NB4 (cell line): ENCODE measurements at regions not wholly inside any gene's neighbourhood (a gene's known extent, or its start where the extent isn't known, plus 50 kb on each side); places are given as distances from the start of the nearest gene placed in this dataset.

Source experiments
- MYC ChIP-seq: IDR thresholded peaks from 2 replicates; pipeline ENCODE4 v1.6.1; 2011; ENCODE audit warnings: low read depth, low read length
- POLR2A ChIP-seq: IDR thresholded peaks from 2 replicates; pipeline ENCODE4 v1.6.1; 2011; ENCODE audit warnings: mild to moderate bottlenecking; ENCODE audit not compliant: insufficient read length; ENCODE audit errors: extremely low read depth
- TF ChIP-seq, protein P1 (sequence below): IDR thresholded peaks from one replicate; pipeline ENCODE4 v1.5.1; 2012; ENCODE audit warnings: low read depth, low read length

DNA sequence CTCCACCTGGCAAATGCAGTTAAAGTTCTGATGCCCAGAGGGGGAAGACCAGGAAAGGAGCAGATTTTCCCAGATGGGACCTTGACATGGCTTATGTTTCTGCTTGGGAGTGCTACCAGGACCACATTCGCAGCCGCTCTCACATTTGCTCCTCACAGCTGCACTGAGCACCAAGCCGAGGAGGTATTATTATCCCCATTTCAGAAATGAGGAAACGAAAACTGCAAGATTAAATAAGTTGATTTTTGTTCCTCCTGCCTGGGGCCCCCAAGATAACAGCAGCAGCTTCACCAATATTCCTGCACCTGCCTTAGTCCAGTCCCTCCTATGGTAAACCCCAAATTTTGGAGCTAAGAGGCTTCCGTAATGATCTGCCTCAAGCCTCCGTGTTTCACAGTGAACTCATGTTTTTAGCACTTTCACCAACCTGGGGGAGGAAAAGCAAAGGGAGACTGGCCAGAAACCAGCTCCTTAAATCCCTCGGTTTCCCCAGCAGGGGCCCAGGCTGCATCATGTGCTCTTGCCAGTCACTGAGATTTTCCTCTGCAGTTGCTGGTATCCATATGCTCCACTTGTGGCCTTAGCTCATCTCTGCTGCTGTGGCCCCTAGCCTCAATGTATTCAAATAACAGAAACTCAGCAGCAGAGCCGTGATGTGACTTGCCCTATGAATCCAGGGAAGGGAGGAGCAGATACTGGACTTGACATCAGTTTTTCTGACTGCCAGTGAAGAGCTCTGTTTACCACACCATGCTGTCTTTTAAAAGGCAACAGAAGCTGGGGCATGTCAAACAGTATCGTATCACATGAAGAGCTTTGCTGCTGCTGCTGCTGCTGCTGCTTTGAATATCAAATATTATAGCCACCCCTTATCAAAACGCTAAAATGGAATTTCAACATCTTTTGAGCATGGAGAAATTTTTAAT, 95.5 kb upstream of the KLHL13 start:
- TF ChIP-seq, protein P1, sequence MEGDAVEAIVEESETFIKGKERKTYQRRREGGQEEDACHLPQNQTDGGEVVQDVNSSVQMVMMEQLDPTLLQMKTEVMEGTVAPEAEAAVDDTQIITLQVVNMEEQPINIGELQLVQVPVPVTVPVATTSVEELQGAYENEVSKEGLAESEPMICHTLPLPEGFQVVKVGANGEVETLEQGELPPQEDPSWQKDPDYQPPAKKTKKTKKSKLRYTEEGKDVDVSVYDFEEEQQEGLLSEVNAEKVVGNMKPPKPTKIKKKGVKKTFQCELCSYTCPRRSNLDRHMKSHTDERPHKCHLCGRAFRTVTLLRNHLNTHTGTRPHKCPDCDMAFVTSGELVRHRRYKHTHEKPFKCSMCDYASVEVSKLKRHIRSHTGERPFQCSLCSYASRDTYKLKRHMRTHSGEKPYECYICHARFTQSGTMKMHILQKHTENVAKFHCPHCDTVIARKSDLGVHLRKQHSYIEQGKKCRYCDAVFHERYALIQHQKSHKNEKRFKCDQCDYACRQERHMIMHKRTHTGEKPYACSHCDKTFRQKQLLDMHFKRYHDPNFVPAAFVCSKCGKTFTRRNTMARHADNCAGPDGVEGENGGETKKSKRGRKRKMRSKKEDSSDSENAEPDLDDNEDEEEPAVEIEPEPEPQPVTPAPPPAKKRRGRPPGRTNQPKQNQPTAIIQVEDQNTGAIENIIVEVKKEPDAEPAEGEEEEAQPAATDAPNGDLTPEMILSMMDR: no peak
- TF ChIP-seq POLR2A (no peak), MYC (no peak)
